SK-N-SH treated with all-trans-retinoic acid at 6 μM for 48 hours (cell line): ENCODE measurements at regions not wholly inside any gene's neighbourhood (a gene's known extent, or its start where the extent isn't known, plus 50 kb on each side); places are given as distances from the start of the nearest gene placed in this dataset.

Source experiments
- ATAC-seq: fragments of 200-7000 bp; cut with Tn5 transposase; 3 replicates; pipeline ENCODE4 v1.9.1; 2020; ENCODE audit warnings: mild to moderate bottlenecking, moderate library complexity
- BACH2 ChIP-seq: fragments of 250-450 bp; sonication (Bioruptor Pico); IDR thresholded peaks from 2 replicates; pipeline ENCODE4 v1.9.0; 2021; ENCODE audit warnings: mild to moderate bottlenecking, borderline replicate concordance
- CSDC2 ChIP-seq: fragments of 250-450 bp; sonication (Bioruptor Pico); IDR thresholded peaks from 2 replicates; pipeline ENCODE4 v1.5.0; 2020; ENCODE audit warnings: mild to moderate bottlenecking, moderate library complexity
- ESRRG ChIP-seq: fragments of 250-450 bp; sonication (Bioruptor Pico); IDR thresholded peaks from 2 replicates; pipeline ENCODE4 v1.6.1; 2021; ENCODE audit warnings: mild to moderate bottlenecking
- GLIS3 ChIP-seq: fragments of 250-450 bp; sonication (Bioruptor Pico); IDR thresholded peaks from 2 replicates; pipeline ENCODE4 v1.5.0; 2020; ENCODE audit warnings: mild to moderate bottlenecking, moderate library complexity
- ISL1 ChIP-seq: fragments of 250-450 bp; sonication (Bioruptor Pico); IDR thresholded peaks from 2 replicates; pipeline ENCODE4 v2.1.2; 2022; ENCODE audit warnings: mild to moderate bottlenecking, moderate library complexity
- OSR1 ChIP-seq: fragments of 250-450 bp; sonication (Bioruptor Pico); IDR thresholded peaks from 2 replicates; pipeline ENCODE4 v1.8.0; 2022; ENCODE audit warnings: moderate library complexity, mild to moderate bottlenecking, inconsistent platforms
- PATZ1 ChIP-seq: fragments of 250-450 bp; sonication (Bioruptor Pico); IDR thresholded peaks from 2 replicates; pipeline ENCODE4 v1.8.0; 2020; ENCODE audit warnings: mild to moderate bottlenecking, moderate library complexity, borderline replicate concordance
- POU6F1 ChIP-seq: fragments of 250-450 bp; sonication (Bioruptor Pico); IDR thresholded peaks from 2 replicates; pipeline ENCODE4 v1.8.0; 2021; ENCODE audit warnings: low read depth, mild to moderate bottlenecking, moderate library complexity, borderline replicate concordance
- RARB ChIP-seq: fragments of 250-450 bp; sonication (Bioruptor Pico); IDR thresholded peaks from 2 replicates; pipeline ENCODE4 v1.8.0; 2021; ENCODE audit warnings: mild to moderate bottlenecking, moderate library complexity
- SNAI2 ChIP-seq: fragments of 250-450 bp; sonication (Bioruptor Pico); IDR thresholded peaks from 2 replicates; pipeline ENCODE4 v1.5.0; 2020; ENCODE audit warnings: mild to moderate bottlenecking, moderate library complexity
- TCF4 ChIP-seq: fragments of 250-450 bp; sonication (Bioruptor Pico); IDR thresholded peaks from 2 replicates; pipeline ENCODE4 v1.8.0; 2021; ENCODE audit warnings: mild to moderate bottlenecking, moderate library complexity, borderline replicate concordance
- TOX ChIP-seq: fragments of 250-450 bp; sonication (Bioruptor Pico); IDR thresholded peaks from 2 replicates; pipeline ENCODE4 v1.8.0; 2021; ENCODE audit warnings: mild to moderate bottlenecking, moderate library complexity, borderline replicate concordance
- TSHZ2 ChIP-seq: fragments of 250-450 bp; sonication (Bioruptor Pico); IDR thresholded peaks from 2 replicates; pipeline ENCODE4 v1.5.0; 2020; ENCODE audit warnings: mild to moderate bottlenecking, moderate library complexity
- ZC3H10 ChIP-seq: fragments of 250-450 bp; sonication (Bioruptor Pico); IDR thresholded peaks from 2 replicates; pipeline ENCODE4 v1.5.1; 2021; ENCODE audit warnings: mild to moderate bottlenecking, moderate library complexity
- ZFP3 ChIP-seq: fragments of 250-450 bp; sonication (Bioruptor Pico); IDR thresholded peaks from 2 replicates; pipeline ENCODE4 v1.5.0; 2020; ENCODE audit warnings: mild to moderate bottlenecking, moderate library complexity
- ZFP30 ChIP-seq: fragments of 450-650 bp; formaldehyde crosslinking; IDR thresholded peaks from 2 replicates; pipeline ENCODE4 v1.5.0; 2022; ENCODE audit warnings: mild to moderate bottlenecking, moderate library complexity
- ZNF70 ChIP-seq: fragments of 450-650 bp; formaldehyde crosslinking; IDR thresholded peaks from 2 replicates; pipeline ENCODE4 v1.5.0; 2020; ENCODE audit warnings: mild to moderate bottlenecking, moderate library complexity
- ZNF8 ChIP-seq: fragments of 450-650 bp; formaldehyde crosslinking; IDR thresholded peaks from 2 replicates; pipeline ENCODE4 v1.5.0; 2020; ENCODE audit warnings: mild to moderate bottlenecking, moderate library complexity
- TF ChIP-seq, protein P1 (sequence below): fragments of 250-450 bp; sonication (Bioruptor Pico); IDR thresholded peaks from 2 replicates; pipeline ENCODE4 v1.5.1; 2020; ENCODE audit warnings: low read depth, mild to moderate bottlenecking, moderate library complexity
- TF ChIP-seq, protein P2 (sequence below): fragments of 250-450 bp; sonication (Bioruptor Pico); IDR thresholded peaks from 2 replicates; pipeline ENCODE4 v1.5.1; 2021; ENCODE audit warnings: mild to moderate bottlenecking, moderate library complexity

DNA sequence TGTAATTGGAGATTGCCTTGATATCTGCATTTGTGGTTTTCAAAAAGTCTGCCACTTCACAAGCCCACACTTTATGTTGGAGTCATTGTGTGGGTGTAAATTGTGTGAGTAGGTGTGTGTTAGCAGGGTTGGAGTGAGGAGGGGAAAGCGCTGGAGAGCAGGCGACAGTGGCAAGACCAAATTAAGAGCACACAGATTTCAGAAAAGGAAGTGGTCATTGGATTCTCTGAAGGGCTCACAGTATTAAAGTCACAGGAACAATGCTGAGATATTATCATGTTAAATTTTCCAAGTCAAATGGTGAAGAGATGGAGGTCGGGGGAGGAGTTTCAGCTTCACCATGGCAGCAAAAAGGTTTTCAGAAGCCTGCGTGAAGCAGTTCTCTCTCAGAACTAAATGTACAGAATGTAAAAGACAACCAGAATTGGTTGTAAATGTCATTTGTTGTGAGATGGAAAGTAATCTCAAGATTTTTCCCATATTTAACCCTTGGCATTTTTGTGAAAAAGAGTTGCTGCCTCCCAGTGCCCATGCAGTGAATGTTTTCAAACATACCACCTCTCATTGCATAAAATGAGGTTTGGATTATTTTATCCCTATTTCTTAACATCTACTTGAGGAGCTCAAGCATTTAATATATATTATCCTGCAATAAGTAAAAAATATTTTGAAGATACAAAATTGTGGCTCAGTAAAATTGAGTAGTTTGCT is 265.9 kb downstream of the ZNF674 start:
- TF ChIP-seq ZNF8 (CRISPR knock-in tag) (no peak), RARB (CRISPR knock-in tag) (no peak), ZFP30 (CRISPR knock-in tag) (no peak), ZFP3 (CRISPR knock-in tag) (no peak), ZC3H10 (CRISPR knock-in tag) (no peak), ISL1 (CRISPR knock-in tag) (no peak), BACH2 (no peak), CSDC2 (CRISPR knock-in tag) (no peak), TOX (CRISPR knock-in tag) (no peak)
- TF ChIP-seq, protein P1, sequence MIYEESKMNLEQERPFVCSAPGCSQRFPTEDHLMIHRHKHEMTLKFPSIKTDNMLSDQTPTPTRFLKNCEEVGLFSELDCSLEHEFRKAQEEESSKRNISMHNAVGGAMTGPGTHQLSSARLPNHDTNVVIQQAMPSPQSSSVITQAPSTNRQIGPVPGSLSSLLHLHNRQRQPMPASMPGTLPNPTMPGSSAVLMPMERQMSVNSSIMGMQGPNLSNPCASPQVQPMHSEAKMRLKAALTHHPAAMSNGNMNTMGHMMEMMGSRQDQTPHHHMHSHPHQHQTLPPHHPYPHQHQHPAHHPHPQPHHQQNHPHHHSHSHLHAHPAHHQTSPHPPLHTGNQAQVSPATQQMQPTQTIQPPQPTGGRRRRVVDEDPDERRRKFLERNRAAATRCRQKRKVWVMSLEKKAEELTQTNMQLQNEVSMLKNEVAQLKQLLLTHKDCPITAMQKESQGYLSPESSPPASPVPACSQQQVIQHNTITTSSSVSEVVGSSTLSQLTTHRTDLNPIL (CRISPR knock-in tag): no peak
- ATAC-seq: peak; percentile 54; the same call in 2 of the 3 replicates

DNA sequence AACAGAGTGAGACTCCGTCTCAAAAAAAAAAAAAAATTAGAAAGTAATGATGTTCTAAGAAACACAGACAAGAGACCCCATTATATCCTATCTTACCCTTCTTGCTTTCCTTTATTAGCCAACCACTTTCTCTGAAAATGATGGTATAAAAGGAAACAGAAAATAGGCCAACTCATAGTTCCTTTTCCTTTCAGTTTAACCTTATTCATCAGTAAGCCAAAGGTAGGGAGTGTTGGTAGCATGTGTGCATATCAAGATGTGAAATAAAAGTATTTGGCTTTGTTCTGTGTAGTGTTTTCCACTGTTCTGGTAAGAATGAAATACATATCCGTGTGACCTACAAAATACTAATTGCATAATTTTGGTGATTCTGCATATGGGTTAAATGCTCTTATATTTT is 266.6 kb downstream of the ZNF674 start:
- ATAC-seq: no peak
- no peak for TF ChIP-seq TOX (CRISPR knock-in tag)

GRCh38 chrX:46268412-46268811 is 276.8 kb downstream of the ZNF674 start:
- ATAC-seq: peak; percentile 66
- TF ChIP-seq, protein P1 (CRISPR knock-in tag): no peak
- TF ChIP-seq ISL1 (CRISPR knock-in tag) (no peak), ZNF70 (CRISPR knock-in tag) (no peak), ZNF8 (CRISPR knock-in tag) (no peak), TSHZ2 (CRISPR knock-in tag) (no peak), SNAI2 (no peak), TCF4 (CRISPR knock-in tag) (no peak), POU6F1 (no peak), ZC3H10 (CRISPR knock-in tag) (no peak), ESRRG (CRISPR knock-in tag) (no peak), PATZ1 (CRISPR knock-in tag) (no peak), OSR1 (CRISPR knock-in tag) (no peak), GLIS3 (no peak), ZFP30 (CRISPR knock-in tag) (no peak), RARB (CRISPR knock-in tag) (no peak), BACH2 (no peak)
- TF ChIP-seq, protein P2, sequence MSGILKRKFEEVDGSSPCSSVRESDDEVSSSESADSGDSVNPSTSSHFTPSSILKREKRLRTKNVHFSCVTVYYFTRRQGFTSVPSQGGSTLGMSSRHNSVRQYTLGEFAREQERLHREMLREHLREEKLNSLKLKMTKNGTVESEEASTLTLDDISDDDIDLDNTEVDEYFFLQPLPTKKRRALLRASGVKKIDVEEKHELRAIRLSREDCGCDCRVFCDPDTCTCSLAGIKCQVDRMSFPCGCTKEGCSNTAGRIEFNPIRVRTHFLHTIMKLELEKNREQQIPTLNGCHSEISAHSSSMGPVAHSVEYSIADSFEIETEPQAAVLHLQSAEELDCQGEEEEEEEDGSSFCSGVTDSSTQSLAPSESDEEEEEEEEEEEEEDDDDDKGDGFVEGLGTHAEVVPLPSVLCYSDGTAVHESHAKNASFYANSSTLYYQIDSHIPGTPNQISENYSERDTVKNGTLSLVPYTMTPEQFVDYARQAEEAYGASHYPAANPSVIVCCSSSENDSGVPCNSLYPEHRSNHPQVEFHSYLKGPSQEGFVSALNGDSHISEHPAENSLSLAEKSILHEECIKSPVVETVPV: no peak
